HG03045 (cell line): ENCODE measurements at regions not wholly inside any gene's neighbourhood (a gene's known extent, or its start where the extent isn't known, plus 50 kb on each side); places are given as distances from the start of the nearest gene placed in this dataset.
"Not testable (repeated sequence)": the region's sequence is repeated elsewhere in the genome, so short reads cannot be mapped to it uniquely, and the experiment has no call there.

Experiments used
- ATAC-seq: cut with Tn5 transposase; IDR thresholded peaks from one replicate; pipeline ENCODE4 v1.9.1; 2021; ENCODE audit warnings: mild to moderate bottlenecking, moderate library complexity; ENCODE audit not compliant: unreplicated experiment

DNA sequence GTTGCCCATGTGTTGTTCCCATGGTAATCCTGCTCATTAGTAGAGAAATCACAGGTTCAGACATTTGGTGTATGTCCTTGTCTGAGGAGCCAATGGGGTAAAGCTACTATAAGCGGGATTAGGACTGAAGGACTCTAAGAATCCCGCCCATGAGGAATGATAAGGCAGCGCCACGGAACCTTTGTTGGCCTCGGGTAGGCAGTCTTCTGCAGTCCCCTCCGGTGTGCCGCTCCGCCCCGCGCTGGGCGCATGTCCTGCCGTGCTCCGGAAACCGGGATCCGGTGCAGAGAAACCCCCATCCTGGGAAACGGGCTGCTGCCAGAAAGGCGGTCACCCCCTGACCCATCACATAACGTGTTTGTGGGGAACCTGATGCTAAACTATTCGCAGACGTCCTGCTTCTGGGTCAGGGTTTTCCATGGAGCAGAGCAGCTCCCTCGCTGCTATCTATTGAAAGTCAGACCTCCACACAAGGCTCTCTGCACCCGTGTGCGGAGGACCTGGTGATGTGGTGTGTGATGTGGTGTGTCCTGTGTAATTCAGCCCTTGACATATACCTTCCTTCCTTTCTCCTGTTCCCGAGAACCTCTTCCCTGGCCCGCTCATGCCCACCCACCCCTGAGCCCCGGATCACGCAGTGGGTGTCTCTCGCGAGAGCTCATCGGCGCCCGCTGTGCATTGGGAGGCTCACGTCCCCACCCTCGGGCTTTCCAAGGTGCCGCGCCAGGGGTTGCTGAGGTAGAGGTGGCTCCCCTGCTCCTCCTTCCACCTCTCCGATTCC, 220.8 kb upstream of the HSFY1 start:
- peak; percentile 65 for ATAC-seq

DNA sequence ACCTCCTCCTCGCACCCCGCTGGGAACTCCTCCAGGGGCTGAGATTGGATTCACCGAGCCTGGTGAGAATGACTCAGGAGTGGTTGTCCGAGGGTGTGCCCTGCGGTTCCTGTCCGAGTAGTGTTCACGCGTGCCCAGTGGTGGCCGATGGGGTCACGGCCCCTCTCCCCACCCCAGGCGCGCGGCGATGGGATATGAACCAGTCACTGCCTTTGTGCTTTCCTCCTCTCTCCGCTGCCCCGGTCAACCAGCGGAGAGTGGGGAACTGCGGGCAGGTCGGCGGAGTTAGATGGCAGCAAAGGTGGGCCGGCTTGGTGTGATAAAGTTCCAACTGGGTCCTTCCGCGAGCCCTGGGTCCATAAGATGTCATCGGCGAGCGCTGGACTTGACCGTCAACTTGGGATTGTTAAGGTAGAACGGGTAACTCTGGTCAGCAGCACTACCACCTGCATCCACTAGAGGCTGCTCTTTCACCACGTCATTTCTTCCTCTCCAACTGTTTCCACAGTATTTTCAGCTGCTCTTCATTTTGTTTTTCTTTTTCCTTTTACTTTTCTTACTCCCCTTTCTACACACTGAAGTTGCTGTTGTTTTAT, 220.1 kb upstream of the HSFY1 start:
- peak; percentile 72 for ATAC-seq

DNA sequence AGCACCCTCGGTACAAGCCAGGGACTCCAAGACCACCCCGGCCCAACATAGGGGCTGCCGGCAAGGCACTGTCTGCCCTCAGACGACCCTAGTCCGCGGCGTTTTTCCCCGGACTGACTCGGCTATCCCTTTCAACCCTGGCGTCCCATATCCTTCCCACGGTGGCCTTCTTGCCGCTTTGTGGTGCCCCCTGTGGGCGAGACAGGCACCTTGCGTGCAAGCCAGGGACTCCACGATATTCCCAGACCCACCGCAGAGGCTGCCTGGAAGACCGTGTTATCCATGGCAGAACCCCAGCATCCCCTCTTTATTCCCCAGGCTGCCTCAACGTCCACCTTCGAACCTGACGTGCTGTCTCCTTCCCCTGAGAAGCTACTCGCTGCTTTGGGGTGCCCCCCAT, 204.0 kb upstream of the HSFY1 start:
- not testable (repeated sequence) for ATAC-seq
